GM10266 (cell line): ENCODE measurements at regions not wholly inside any gene's neighbourhood (a gene's known extent, or its start where the extent isn't known, plus 50 kb on each side); places are given as distances from the start of the nearest gene placed in this dataset.
"Not testable (repeated sequence)": the region's sequence is repeated elsewhere in the genome, so short reads cannot be mapped to it uniquely, and the experiment has no call there.

Experiments used
- DNase-seq: peaks from one replicate; pipeline ENCODE4 v3.0.0; 2012; ENCODE audit errors: extremely low spot score
- CTCF ChIP-seq: IDR thresholded peaks from 2 replicates; pipeline ENCODE4 v1.5.1; 2012; ENCODE audit warnings: mild to moderate bottlenecking, low read depth; ENCODE audit not compliant: control insufficient read depth, insufficient read depth; ENCODE audit errors: missing control alignments

- TF ChIP-seq CTCF, result no peak
These were observed 771.7 kb upstream of the CTNND2 start for GRCh38 chr5:12675959-12676358.

GRCh38 chr5:12672141-12672540 lies 767.9 kb upstream of the CTNND2 start:
- no peak for TF ChIP-seq CTCF
- DNase-seq, result no peak

More at GRCh38 chr5:12675959-12676358, 771.7 kb upstream of the CTNND2 start:
- DNase-seq, result no peak

- no peak for TF ChIP-seq CTCF
- DNase-seq, result no peak
These were observed 765.1 kb upstream of the CTNND2 start for GRCh38 chr5:12669326-12669725.

GRCh38 chr5:12668564-12668963 lies 764.3 kb upstream of the CTNND2 start:
- no peak for TF ChIP-seq CTCF
- DNase-seq, result no peak

- not testable (repeated sequence) for DNase-seq
These were observed 763.6 kb upstream of the CTNND2 start for GRCh38 chr5:12667818-12668217.

GRCh38 chr5:12665772-12666171 lies 761.5 kb upstream of the CTNND2 start:
- not testable (repeated sequence) for DNase-seq

GRCh38 chr5:12662545-12663314 lies 758.5 kb upstream of the CTNND2 start:
- DNase-seq, result no peak
- no peak for TF ChIP-seq CTCF

GRCh38 chr5:12661617-12662370 lies 757.5 kb upstream of the CTNND2 start:
- DNase-seq, result no peak
- TF ChIP-seq CTCF, result no peak

- not testable (repeated sequence) for DNase-seq
These were observed 756.2 kb upstream of the CTNND2 start for GRCh38 chr5:12660279-12661107.
